ENCODE measurements at regions not wholly inside any gene's neighbourhood (a gene's known extent, or its start where the extent isn't known, plus 50 kb on each side); places are given as distances from the start of the nearest gene placed in this dataset.

DNA sequence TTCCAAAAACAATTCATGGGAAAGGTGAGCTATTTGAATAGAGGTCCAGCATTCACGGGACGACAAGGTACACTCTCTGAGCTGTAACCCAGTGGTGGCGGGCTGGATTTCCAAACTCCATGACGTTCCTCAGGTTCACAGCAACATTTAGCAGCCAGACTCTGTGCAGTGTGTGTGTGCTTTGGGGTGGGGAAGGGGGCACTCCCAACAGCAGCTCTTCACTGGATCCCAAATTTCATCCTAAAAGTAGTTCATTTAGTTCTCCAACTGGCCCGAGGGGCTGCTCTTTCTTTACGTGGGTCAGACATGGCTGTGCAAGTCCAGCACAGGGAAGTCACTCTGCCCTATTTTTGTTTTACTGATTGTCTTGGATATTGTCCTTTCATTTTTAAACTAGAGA, 98.0 kb upstream of the IRX2 start:
- DNase-seq (ENCODE audit: low spot score) (no peak), ATAC-seq (ENCODE audit: insufficient number of reproducible peaks, low FRiP score, low read depth) (no peak)
- Histone ChIP-seq H3K36me3 (no peaks in the 10 kb centered on the region), H3K9me3 (no peaks in the 10 kb centered on the region), H3K4me1 (ENCODE audit: control insufficient read depth in 1 of 2, low read depth in 2 of 2) (no peaks in the 10 kb centered on the region), H3K27ac (no peak overlapping the region), H3K4me3 (no peak overlapping the region), H3K27me3 (replicated peaks; ENCODE audit: insufficient read depth) (no peaks in the 10 kb centered on the region)
- TF ChIP-seq, protein P1, sequence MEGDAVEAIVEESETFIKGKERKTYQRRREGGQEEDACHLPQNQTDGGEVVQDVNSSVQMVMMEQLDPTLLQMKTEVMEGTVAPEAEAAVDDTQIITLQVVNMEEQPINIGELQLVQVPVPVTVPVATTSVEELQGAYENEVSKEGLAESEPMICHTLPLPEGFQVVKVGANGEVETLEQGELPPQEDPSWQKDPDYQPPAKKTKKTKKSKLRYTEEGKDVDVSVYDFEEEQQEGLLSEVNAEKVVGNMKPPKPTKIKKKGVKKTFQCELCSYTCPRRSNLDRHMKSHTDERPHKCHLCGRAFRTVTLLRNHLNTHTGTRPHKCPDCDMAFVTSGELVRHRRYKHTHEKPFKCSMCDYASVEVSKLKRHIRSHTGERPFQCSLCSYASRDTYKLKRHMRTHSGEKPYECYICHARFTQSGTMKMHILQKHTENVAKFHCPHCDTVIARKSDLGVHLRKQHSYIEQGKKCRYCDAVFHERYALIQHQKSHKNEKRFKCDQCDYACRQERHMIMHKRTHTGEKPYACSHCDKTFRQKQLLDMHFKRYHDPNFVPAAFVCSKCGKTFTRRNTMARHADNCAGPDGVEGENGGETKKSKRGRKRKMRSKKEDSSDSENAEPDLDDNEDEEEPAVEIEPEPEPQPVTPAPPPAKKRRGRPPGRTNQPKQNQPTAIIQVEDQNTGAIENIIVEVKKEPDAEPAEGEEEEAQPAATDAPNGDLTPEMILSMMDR (IDR thresholded peaks at IDR 0.05): no peak

DNA sequence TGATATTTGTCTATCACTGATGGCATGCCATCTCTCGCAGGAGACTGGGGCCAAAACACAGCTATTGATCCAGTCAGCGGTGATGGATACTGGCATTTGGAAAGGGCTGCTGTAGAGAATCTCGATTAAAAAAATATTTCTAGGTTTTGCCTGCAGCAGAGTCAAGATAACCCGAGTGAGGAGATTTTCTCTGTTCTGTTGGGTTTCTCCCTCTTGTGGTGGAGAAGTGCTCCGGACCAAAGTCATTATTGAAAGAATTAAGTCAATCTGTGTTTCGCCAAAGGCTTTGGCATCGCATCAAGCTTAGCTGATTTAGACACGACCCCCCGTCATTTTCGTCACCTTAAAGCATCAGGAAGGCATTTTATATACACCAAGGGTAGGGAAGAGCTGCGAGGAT, 97.1 kb upstream of the IRX2 start:
- TF ChIP-seq, protein P1 (IDR thresholded peaks at IDR 0.05): no peak
- Histone ChIP-seq H3K27me3 (replicated peaks; ENCODE audit: insufficient read depth) (no peaks in the 10 kb centered on the region), H3K4me3 (no peak overlapping the region), H3K4me1 (ENCODE audit: control insufficient read depth in 1 of 2, low read depth in 2 of 2) (no peaks in the 10 kb centered on the region), H3K36me3 (no peaks in the 10 kb centered on the region), H3K27ac (no peak overlapping the region), H3K9me3 (no peaks in the 10 kb centered on the region)
- no peak for ATAC-seq (ENCODE audit: insufficient number of reproducible peaks, low FRiP score, low read depth)
- DNase-seq (ENCODE audit: low spot score): no peak

DNA sequence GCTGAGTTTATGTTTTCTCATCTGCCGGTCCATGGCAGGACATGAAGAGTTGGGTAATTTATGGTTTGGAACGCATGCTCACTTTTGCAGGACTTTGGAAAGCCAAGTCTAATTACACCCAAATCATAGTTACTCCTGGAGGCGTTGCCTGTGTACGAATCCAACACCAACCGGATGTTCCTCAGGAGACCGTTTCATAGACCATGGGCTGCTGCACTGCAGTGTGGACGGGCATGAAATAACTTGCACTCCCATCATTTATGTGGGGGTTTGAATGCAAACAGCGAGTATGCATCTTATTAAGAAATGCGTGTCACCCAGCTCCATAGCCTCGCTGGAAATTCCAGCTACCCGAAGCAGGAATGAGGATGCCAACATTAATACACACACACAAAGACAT, 96.1 kb upstream of the IRX2 start:
- Histone ChIP-seq H3K27ac (no peak overlapping the region), H3K9me3 (no peaks in the 10 kb centered on the region), H3K27me3 (replicated peaks; ENCODE audit: insufficient read depth) (no peaks in the 10 kb centered on the region), H3K36me3 (no peaks in the 10 kb centered on the region), H3K4me1 (ENCODE audit: control insufficient read depth in 1 of 2, low read depth in 2 of 2) (no peaks in the 10 kb centered on the region), H3K4me3 (no peak overlapping the region)
- ATAC-seq (ENCODE audit: insufficient number of reproducible peaks, low FRiP score, low read depth) (no peak), DNase-seq (ENCODE audit: low spot score) (no peak)
- TF ChIP-seq, protein P1 (IDR thresholded peaks at IDR 0.05): no peak

DNA sequence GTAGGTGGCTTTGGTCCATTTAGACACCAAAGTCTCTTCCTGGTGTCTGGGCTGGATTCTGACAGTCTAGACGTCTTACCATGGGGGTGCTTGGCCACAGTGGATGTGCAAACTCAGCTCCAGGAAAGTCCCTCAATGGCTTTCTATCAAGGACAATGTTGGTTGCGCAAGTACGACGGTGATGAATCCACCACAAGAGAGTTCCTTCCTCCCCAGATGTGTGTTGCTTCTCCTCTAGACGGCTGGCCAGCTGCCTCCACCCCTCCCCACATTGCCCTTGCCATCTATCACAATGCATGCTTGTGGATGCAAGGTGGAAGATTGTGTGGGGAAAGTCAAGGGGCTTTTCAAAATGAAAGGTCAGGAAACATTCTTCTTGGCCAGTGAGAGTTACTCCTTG, 89.7 kb upstream of the IRX2 start:
- Histone ChIP-seq H3K36me3 (no peaks in the 10 kb centered on the region), H3K27me3 (replicated peaks; ENCODE audit: insufficient read depth) (no peaks in the 10 kb centered on the region), H3K27ac (no peak overlapping the region), H3K4me1 (ENCODE audit: control insufficient read depth in 1 of 2, low read depth in 2 of 2) (no peaks in the 10 kb centered on the region), H3K4me3 (no peak overlapping the region), H3K9me3 (no peaks in the 10 kb centered on the region)
- no peak for DNase-seq (ENCODE audit: low spot score)
- ATAC-seq (ENCODE audit: insufficient number of reproducible peaks, low FRiP score, low read depth): no peak
- TF ChIP-seq, protein P1 (IDR thresholded peaks at IDR 0.05): no peak

DNA sequence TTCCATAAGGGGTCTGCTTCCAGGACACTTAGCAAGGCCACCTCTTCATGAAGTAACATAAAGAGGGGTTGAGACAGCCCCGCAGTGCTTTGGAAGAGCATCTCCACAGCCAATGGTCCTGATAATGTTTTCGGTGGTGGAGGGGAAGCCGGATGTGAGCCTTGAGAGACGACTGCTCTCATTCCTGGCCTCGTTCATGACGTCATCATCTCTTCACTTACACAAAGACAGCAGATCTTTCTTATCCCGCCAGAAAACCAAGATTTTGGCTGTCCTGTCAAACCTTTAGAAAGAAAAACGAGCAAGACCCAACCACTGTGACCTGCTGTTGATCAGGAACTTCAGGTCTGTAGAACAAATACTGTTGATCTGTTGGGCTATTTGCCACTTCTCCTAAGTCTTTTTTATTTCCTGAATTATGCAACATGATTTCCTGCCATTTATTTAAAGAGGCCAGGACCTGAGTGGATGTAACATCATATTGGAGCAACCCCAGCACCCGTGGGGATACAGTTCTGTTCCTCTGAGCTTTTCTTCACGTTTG, 89.0 kb upstream of the IRX2 start:
- H3K36me3 ChIP-seq: no peaks in the 10 kb centered on the region
- ATAC-seq (ENCODE audit: insufficient number of reproducible peaks, low FRiP score, low read depth) (no peak), DNase-seq (ENCODE audit: low spot score) (no peak)
- H3K4me3 ChIP-seq: no peak overlapping the region
- no peaks in the 10 kb centered on the region for H3K4me1 ChIP-seq (ENCODE audit: control insufficient read depth in 1 of 2, low read depth in 2 of 2)
- no peaks in the 10 kb centered on the region for H3K9me3 ChIP-seq
- no peaks in the 10 kb centered on the region for H3K27me3 ChIP-seq (replicated peaks; ENCODE audit: insufficient read depth)
- no peak overlapping the region for H3K27ac ChIP-seq
- TF ChIP-seq, protein P1 (IDR thresholded peaks at IDR 0.05): no peak
